ENCODE measurements at regions not wholly inside any gene's neighbourhood (a gene's known extent, or its start where the extent isn't known, plus 50 kb on each side); places are given as distances from the start of the nearest gene placed in this dataset.

DNA sequence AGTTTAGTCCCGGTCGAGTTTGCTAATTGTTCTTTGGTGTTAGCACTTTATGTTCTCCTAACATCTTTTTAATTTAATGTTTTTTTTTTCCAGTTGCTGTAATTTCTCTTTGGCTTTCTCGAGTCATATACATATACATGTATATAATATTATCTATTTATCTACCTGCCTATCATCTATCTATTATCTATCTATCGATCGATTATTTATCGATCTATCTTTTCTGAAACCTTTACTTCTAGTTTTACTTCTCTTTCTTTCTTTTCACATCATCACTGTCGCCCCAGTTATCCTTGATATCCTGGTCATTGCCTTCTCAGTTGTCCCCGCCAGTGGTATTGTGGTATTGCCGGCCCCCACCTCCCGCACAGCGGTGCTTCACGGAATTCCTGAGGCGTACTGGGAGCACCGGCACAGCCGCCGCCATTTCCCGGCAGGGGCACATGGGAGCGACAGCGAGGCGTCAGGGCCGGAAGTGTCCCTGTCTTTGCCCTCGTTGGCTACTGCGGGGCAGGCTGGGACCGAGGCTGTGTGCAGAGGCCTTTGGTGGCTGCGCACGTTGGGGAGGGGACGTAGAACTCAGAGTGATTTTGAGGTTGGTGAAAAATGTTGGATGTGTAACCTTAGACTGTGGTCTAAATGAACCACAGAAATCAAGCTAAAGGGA, 101.1 kb downstream of the NUF2 start:
- no peaks in the 10 kb centered on the region for H3K36me3 ChIP-seq (ENCODE audit: control insufficient read depth, insufficient read depth, low read length)
- in situ Hi-C loops (cut with HindIII; ENCODE audit: low pct_unique_long_range_greater_than_20kb, low sequenced_read_pairs) (loop anchor here (25.0 kb wide), 1 partner anchor 1364 kb away; no protein-coding TSS in a partner anchor), intact Hi-C loops (cut with micrococcal nuclease; ENCODE audit: unreplicated experiment) (no loop called here)
- ATAC-seq (no peak), DNase-seq (ENCODE audit: low read depth, low spot score) (no peak)
- no peak overlapping the region for H3K4me3 ChIP-seq (ENCODE audit: low read depth in 2 of 2, low read length in 2 of 2)
- H3K27me3 ChIP-seq (ENCODE audit: control insufficient read depth, insufficient read depth, low read length), result no peaks in the 10 kb centered on the region
- TF ChIP-seq, protein P1, sequence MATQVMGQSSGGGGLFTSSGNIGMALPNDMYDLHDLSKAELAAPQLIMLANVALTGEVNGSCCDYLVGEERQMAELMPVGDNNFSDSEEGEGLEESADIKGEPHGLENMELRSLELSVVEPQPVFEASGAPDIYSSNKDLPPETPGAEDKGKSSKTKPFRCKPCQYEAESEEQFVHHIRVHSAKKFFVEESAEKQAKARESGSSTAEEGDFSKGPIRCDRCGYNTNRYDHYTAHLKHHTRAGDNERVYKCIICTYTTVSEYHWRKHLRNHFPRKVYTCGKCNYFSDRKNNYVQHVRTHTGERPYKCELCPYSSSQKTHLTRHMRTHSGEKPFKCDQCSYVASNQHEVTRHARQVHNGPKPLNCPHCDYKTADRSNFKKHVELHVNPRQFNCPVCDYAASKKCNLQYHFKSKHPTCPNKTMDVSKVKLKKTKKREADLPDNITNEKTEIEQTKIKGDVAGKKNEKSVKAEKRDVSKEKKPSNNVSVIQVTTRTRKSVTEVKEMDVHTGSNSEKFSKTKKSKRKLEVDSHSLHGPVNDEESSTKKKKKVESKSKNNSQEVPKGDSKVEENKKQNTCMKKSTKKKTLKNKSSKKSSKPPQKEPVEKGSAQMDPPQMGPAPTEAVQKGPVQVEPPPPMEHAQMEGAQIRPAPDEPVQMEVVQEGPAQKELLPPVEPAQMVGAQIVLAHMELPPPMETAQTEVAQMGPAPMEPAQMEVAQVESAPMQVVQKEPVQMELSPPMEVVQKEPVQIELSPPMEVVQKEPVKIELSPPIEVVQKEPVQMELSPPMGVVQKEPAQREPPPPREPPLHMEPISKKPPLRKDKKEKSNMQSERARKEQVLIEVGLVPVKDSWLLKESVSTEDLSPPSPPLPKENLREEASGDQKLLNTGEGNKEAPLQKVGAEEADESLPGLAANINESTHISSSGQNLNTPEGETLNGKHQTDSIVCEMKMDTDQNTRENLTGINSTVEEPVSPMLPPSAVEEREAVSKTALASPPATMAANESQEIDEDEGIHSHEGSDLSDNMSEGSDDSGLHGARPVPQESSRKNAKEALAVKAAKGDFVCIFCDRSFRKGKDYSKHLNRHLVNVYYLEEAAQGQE (IDR thresholded peaks at IDR 0.05; ENCODE audit: insufficient read depth in 1 of 2, low read depth in 2 of 2, low read length in 1 of 2), result no peak
- ChIA-PET CTCF (no interaction called here), POLR2A (no interaction called here)
- H3K9me3 ChIP-seq (ENCODE audit: control insufficient read depth, insufficient read depth, low read depth, low read length), result no peaks in the 10 kb centered on the region
- no peaks in the 10 kb centered on the region for H3K4me1 ChIP-seq (ENCODE audit: control insufficient read depth, insufficient read depth, low read length)
- no TSS peak for BruUV-seq (replicated peaks)
- no peak overlapping the region for H3K27ac ChIP-seq (ENCODE audit: low read length)

- ChIA-PET POLR2A (no interaction called here), CTCF (no interaction called here)
- ATAC-seq (no peak), DNase-seq (ENCODE audit: low read depth, low spot score) (no peak)
- Histone ChIP-seq H3K27ac (ENCODE audit: low read length) (no peak overlapping the region), H3K4me1 (ENCODE audit: control insufficient read depth, insufficient read depth, low read length) (no peaks in the 10 kb centered on the region), H3K9me3 (ENCODE audit: control insufficient read depth, insufficient read depth, low read depth, low read length) (no peaks in the 10 kb centered on the region), H3K36me3 (ENCODE audit: control insufficient read depth, insufficient read depth, low read length) (no peaks in the 10 kb centered on the region), H3K27me3 (ENCODE audit: control insufficient read depth, insufficient read depth, low read length) (no peaks in the 10 kb centered on the region), H3K4me3 (ENCODE audit: low read depth in 2 of 2, low read length in 2 of 2) (no peak overlapping the region)
- TF ChIP-seq POLR2AphosphoS5 (IDR thresholded peaks at IDR 0.05; ENCODE audit: low read depth, low read length), result no peak
- no peak for TF ChIP-seq TCF7L2 (IDR thresholded peaks at IDR 0.05; ENCODE audit: low read depth, low read length)
- TF ChIP-seq, protein P1 (IDR thresholded peaks at IDR 0.05; ENCODE audit: insufficient read depth in 1 of 2, low read depth in 2 of 2, low read length in 1 of 2), result no peak
- TF ChIP-seq, protein P2, sequence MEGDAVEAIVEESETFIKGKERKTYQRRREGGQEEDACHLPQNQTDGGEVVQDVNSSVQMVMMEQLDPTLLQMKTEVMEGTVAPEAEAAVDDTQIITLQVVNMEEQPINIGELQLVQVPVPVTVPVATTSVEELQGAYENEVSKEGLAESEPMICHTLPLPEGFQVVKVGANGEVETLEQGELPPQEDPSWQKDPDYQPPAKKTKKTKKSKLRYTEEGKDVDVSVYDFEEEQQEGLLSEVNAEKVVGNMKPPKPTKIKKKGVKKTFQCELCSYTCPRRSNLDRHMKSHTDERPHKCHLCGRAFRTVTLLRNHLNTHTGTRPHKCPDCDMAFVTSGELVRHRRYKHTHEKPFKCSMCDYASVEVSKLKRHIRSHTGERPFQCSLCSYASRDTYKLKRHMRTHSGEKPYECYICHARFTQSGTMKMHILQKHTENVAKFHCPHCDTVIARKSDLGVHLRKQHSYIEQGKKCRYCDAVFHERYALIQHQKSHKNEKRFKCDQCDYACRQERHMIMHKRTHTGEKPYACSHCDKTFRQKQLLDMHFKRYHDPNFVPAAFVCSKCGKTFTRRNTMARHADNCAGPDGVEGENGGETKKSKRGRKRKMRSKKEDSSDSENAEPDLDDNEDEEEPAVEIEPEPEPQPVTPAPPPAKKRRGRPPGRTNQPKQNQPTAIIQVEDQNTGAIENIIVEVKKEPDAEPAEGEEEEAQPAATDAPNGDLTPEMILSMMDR (IDR thresholded peaks at IDR 0.05), result no peak
- TF ChIP-seq SIN3A (IDR thresholded peaks at IDR 0.05; ENCODE audit: borderline replicate concordance, insufficient read depth, low read depth, low read length), result no peak
- in situ Hi-C loops (cut with HindIII; ENCODE audit: low pct_unique_long_range_greater_than_20kb, low sequenced_read_pairs), result no loop called here
- BruUV-seq (replicated peaks), result no TSS peak
- intact Hi-C loops (cut with micrococcal nuclease; ENCODE audit: unreplicated experiment), result no loop called here
Observed at GRCh38 chr1:163426505-163427251, 104.9 kb downstream of the NUF2 start.
